ENCODE measurements at regions not wholly inside any gene's neighbourhood (a gene's known extent, or its start where the extent isn't known, plus 50 kb on each side); places are given as distances from the start of the nearest gene placed in this dataset.

DNA sequence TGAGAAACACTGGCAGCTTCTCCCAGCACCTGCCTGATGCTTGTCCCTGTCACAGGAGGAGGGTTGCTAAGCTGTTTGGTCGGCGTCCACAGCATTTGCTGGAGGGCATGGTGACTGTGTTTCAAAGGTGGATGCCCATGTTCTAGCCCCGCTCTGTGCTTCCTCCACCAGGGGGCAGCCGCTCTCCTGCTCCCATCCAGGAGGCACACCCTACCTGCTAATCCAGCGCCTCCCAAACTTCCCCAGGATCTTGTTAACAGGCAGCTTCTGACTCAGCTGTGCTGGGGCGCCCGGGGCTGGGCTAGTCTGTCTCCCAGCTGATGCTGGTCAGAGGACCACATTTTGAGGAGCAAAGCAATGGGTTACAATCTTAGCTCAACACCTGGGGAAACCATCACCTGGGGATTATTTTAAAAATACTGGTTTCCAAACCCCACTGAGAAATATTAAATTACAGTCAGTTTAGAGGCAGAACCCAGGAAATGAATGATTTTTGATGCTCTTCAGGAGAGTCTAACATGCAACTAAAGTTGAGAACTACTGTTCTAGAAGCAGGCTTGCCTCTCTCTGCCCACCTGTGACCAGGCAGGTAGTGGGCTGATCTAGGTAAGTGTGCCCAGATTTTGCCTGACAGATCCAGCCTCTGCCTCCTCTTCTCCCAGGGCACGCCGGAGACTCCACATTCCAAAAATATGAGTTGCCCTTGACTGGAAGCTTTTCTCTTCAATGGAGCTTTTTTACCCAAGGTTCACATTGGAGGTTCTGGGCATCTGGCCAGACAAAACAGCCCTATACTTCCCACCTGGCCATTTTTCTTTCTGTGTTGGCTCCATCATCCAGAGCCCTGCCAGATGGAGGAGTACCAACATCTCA is 92.7 kb upstream of the GPR26 start:
- H3K9me3 ChIP-seq (ENCODE audit: control insufficient read depth in 2 of 3, low read length in 3 of 3), result no peaks in the 10 kb centered on the region
- ATAC-seq, result peak; percentile 32
- peaks cover 0 to 3% (median 0%) of the 10 kb centered on the region in 5 donors for H3K36me3 Mint-ChIP-seq
- intact Hi-C loops (cut with micrococcal nuclease), result loop anchor here (1.0 to 2.0 kb wide), 2 partner anchors 395 to 816 kb away; no protein-coding TSS in a partner anchor
- H3K4me1 ChIP-seq (ENCODE audit: control insufficient read depth in 2 of 2, insufficient read depth in 2 of 2, low read length in 2 of 2), result no peaks in the 10 kb centered on the region
- no peak overlapping the region for H3K27ac Mint-ChIP-seq
- H3K27ac ChIP-seq (ENCODE audit: low read depth, low read length), result no peak overlapping the region
- no peak overlapping the region for H3K4me3 ChIP-seq (ENCODE audit: low read length)
- peaks cover 0 to 4% (median 0%) of the 10 kb centered on the region in 7 donors for H3K4me1 Mint-ChIP-seq
- no peaks in the 10 kb centered on the region for H3K36me3 ChIP-seq (ENCODE audit: control insufficient read depth in 2 of 3, insufficient read depth in 3 of 3, low read length in 3 of 3)
- no peaks in the 10 kb centered on the region for H3K27me3 ChIP-seq (ENCODE audit: control insufficient read depth in 2 of 2, insufficient read depth in 2 of 2, low read length in 2 of 2)
- CTCF ChIA-PET, result interaction anchor here (0.6 to 1.5 kb wide), 3 partner anchors 10 to 816 kb away, joined by 3 to 5 read pairs (median 3); no protein-coding TSS in a partner anchor
- POLR2A ChIA-PET, result no interaction called here
- peaks cover 0 to 54% (median 33%) of the 10 kb centered on the region in 5 donors for H3K27me3 Mint-ChIP-seq
- no peak overlapping the region for H3K4me3 Mint-ChIP-seq
- peak in 5 of 9 donors; percentile 8 to 31 (median 12) for DNase-seq
- H3K9me3 Mint-ChIP-seq, result no peaks in the 10 kb centered on the region

DNA sequence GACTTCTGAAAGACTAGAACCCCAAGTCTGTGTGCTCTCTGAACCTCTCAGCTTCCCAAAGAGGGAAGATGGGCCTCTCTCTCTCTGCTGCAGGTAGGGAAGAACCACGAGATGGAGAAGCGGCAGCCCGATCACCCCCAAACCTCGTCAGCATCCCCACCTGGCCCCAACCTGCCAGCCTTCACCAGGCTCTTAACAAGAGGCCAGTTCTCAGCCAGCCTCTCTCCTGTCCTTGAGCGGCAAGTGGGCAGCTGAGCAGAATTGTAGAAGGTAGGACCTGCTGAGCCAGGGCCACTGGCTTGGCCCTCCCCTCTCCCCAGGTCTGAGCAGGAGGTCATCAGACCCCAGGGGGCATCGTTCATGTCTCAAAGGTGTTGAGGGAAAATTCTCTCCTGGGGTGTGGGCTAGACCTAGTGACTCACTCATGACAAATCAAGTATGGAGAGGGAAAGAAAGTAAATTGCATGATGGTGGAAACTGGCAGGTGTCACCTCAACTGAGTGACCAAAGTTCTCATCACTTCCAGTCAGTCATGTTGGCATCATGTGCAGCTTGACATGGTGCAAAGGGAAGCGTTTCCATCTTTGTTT is 92.0 kb upstream of the GPR26 start:
- intact Hi-C loops (cut with micrococcal nuclease), result no loop called here
- ATAC-seq (no peak), DNase-seq (no peak)
- POLR2A ChIA-PET, result no interaction called here
- Mint-ChIP-seq H3K36me3 (peaks cover 0 to under 1% (median 0%) of the 10 kb centered on the region in 5 donors), H3K27me3 (peaks cover 0 to 54% (median 29%) of the 10 kb centered on the region in 5 donors), H3K4me3 (no peak overlapping the region), H3K27ac (no peak overlapping the region), H3K9me3 (no peaks in the 10 kb centered on the region), H3K4me1 (peaks cover 0 to 4% (median 0%) of the 10 kb centered on the region in 7 donors)
- no peaks in the 10 kb centered on the region for H3K4me1 ChIP-seq (ENCODE audit: control insufficient read depth in 2 of 2, insufficient read depth in 2 of 2, low read length in 2 of 2)
- no peaks in the 10 kb centered on the region for H3K36me3 ChIP-seq (ENCODE audit: control insufficient read depth in 2 of 3, insufficient read depth in 3 of 3, low read length in 3 of 3)
- H3K27me3 ChIP-seq (ENCODE audit: control insufficient read depth in 2 of 2, insufficient read depth in 2 of 2, low read length in 2 of 2), result no peaks in the 10 kb centered on the region
- H3K4me3 ChIP-seq (ENCODE audit: low read length), result no peak overlapping the region
- no peaks in the 10 kb centered on the region for H3K9me3 ChIP-seq (ENCODE audit: control insufficient read depth in 2 of 3, low read length in 3 of 3)
- CTCF ChIA-PET, result interaction anchor here (1.1 kb wide), 1 partner anchor 815 kb away, joined by 3 read pairs; no protein-coding TSS in a partner anchor
- no peak overlapping the region for H3K27ac ChIP-seq (ENCODE audit: low read depth, low read length)

- CTCF ChIA-PET, result no interaction called here
These were observed 91.0 kb upstream of the GPR26 start for GRCh38 chr10:123575105-123575504.

DNA sequence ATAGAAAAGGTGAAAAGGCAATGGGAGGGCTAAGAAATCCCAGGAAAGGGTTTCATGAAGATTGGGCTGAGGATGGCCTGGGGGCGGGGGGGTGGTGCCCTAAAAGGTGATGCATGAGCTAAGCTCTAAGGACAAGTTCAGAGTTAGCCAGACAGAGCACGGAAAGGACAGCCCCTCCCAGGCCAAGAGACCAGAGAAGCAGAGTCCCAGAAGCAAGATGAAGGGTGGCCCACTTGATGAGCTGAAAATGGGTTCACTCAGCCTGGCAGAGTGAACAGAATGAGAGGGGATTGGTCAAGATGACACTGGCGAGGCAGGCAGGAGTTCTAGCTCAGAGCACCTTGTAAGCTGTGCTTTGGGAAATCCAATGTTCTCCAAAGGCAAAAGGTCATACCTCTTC is 89.4 kb upstream of the GPR26 start:
- ATAC-seq (no peak), DNase-seq (no peak)
- H3K36me3 Mint-ChIP-seq, result no peaks in the 10 kb centered on the region
- no peaks in the 10 kb centered on the region for H3K36me3 ChIP-seq (ENCODE audit: control insufficient read depth in 2 of 3, insufficient read depth in 3 of 3, low read length in 3 of 3)
- no peak overlapping the region for H3K27ac Mint-ChIP-seq
- no peak overlapping the region for H3K4me3 ChIP-seq (ENCODE audit: low read length)
- H3K4me1 ChIP-seq (ENCODE audit: control insufficient read depth in 2 of 2, insufficient read depth in 2 of 2, low read length in 2 of 2), result no peaks in the 10 kb centered on the region
- no peaks in the 10 kb centered on the region for H3K9me3 Mint-ChIP-seq
- H3K4me1 Mint-ChIP-seq, result peaks cover 0 to 4% (median 0%) of the 10 kb centered on the region in 7 donors
- no peak overlapping the region for H3K27ac ChIP-seq (ENCODE audit: low read depth, low read length)
- H3K4me3 Mint-ChIP-seq, result no peak overlapping the region
- no peaks in the 10 kb centered on the region for H3K9me3 ChIP-seq (ENCODE audit: control insufficient read depth in 2 of 3, low read length in 3 of 3)
- CTCF ChIA-PET, result no interaction called here
- H3K27me3 ChIP-seq (ENCODE audit: control insufficient read depth in 2 of 2, insufficient read depth in 2 of 2, low read length in 2 of 2), result no peaks in the 10 kb centered on the region
- H3K27me3 Mint-ChIP-seq, result peaks cover 0 to 65% (median 44%) of the 10 kb centered on the region in 5 donors
- intact Hi-C loops (cut with micrococcal nuclease), result no loop called here
- POLR2A ChIA-PET, result no interaction called here

More at GRCh38 chr10:123575105-123575504, 91.0 kb upstream of the GPR26 start:
- Histone ChIP-seq H3K4me3 (ENCODE audit: low read length) (no peak overlapping the region), H3K27ac (ENCODE audit: low read depth, low read length) (no peak overlapping the region), H3K9me3 (ENCODE audit: control insufficient read depth in 2 of 3, low read length in 3 of 3) (no peaks in the 10 kb centered on the region), H3K27me3 (ENCODE audit: control insufficient read depth in 2 of 2, insufficient read depth in 2 of 2, low read length in 2 of 2) (no peaks in the 10 kb centered on the region), H3K36me3 (ENCODE audit: control insufficient read depth in 2 of 3, insufficient read depth in 3 of 3, low read length in 3 of 3) (no peaks in the 10 kb centered on the region), H3K4me1 (ENCODE audit: control insufficient read depth in 2 of 2, insufficient read depth in 2 of 2, low read length in 2 of 2) (no peaks in the 10 kb centered on the region)
- H3K36me3 Mint-ChIP-seq, result no peaks in the 10 kb centered on the region
- H3K27me3 Mint-ChIP-seq, result peaks cover 0 to 55% (median 33%) of the 10 kb centered on the region in 5 donors
- H3K4me3 Mint-ChIP-seq, result no peak overlapping the region
- peaks cover 0 to 4% (median 0%) of the 10 kb centered on the region in 7 donors for H3K4me1 Mint-ChIP-seq
- ATAC-seq (no peak), DNase-seq (no peak)
- H3K9me3 Mint-ChIP-seq, result no peaks in the 10 kb centered on the region
- POLR2A ChIA-PET, result no interaction called here
- no peak overlapping the region for H3K27ac Mint-ChIP-seq
- intact Hi-C loops (cut with micrococcal nuclease), result no loop called here

GRCh38 chr10:123577921-123578461 is 88.2 kb upstream of the GPR26 start:
- CTCF ChIA-PET, result no interaction called here
- H3K4me3 Mint-ChIP-seq, result no peak overlapping the region
- H3K27ac Mint-ChIP-seq, result no peak overlapping the region

GRCh38 chr10:123578721-123579120 is 87.4 kb upstream of the GPR26 start:
- no peaks in the 10 kb centered on the region for H3K36me3 Mint-ChIP-seq
- no peak for DNase-seq
- ChIA-PET CTCF (no interaction called here), POLR2A (no interaction called here)
- Histone ChIP-seq H3K9me3 (ENCODE audit: control insufficient read depth in 2 of 3, low read length in 3 of 3) (no peaks in the 10 kb centered on the region), H3K27me3 (ENCODE audit: control insufficient read depth in 2 of 2, insufficient read depth in 2 of 2, low read length in 2 of 2) (peaks cover 0 to under 1% of the 10 kb centered on the region in 2 donors), H3K4me1 (ENCODE audit: control insufficient read depth in 2 of 2, insufficient read depth in 2 of 2, low read length in 2 of 2) (no peaks in the 10 kb centered on the region), H3K36me3 (ENCODE audit: control insufficient read depth in 2 of 3, insufficient read depth in 3 of 3, low read length in 3 of 3) (no peaks in the 10 kb centered on the region), H3K27ac (ENCODE audit: low read depth, low read length) (no peak overlapping the region), H3K4me3 (ENCODE audit: low read length) (no peak overlapping the region)
- no peak overlapping the region for H3K4me3 Mint-ChIP-seq
- no peaks in the 10 kb centered on the region for H3K4me1 Mint-ChIP-seq
- H3K27me3 Mint-ChIP-seq, result peaks cover 14 to 70% (median 52%) of the 10 kb centered on the region in 5 donors
- H3K27ac Mint-ChIP-seq, result no peak overlapping the region
- ATAC-seq, result no peak
- intact Hi-C loops (cut with micrococcal nuclease), result no loop called here
- H3K9me3 Mint-ChIP-seq, result no peaks in the 10 kb centered on the region

More at GRCh38 chr10:123577921-123578461, 88.2 kb upstream of the GPR26 start:
- ATAC-seq, result no peak
- H3K9me3 ChIP-seq (ENCODE audit: control insufficient read depth in 2 of 3, low read length in 3 of 3), result no peaks in the 10 kb centered on the region
- no peaks in the 10 kb centered on the region for H3K27me3 ChIP-seq (ENCODE audit: control insufficient read depth in 2 of 2, insufficient read depth in 2 of 2, low read length in 2 of 2)
- no peaks in the 10 kb centered on the region for H3K36me3 Mint-ChIP-seq
- no peaks in the 10 kb centered on the region for H3K4me1 Mint-ChIP-seq
- H3K4me3 ChIP-seq (ENCODE audit: low read length), result no peak overlapping the region
- no peak overlapping the region for H3K27ac ChIP-seq (ENCODE audit: low read depth, low read length)
- no peaks in the 10 kb centered on the region for H3K4me1 ChIP-seq (ENCODE audit: control insufficient read depth in 2 of 2, insufficient read depth in 2 of 2, low read length in 2 of 2)
- no peaks in the 10 kb centered on the region for H3K36me3 ChIP-seq (ENCODE audit: control insufficient read depth in 2 of 3, insufficient read depth in 3 of 3, low read length in 3 of 3)
- H3K27me3 Mint-ChIP-seq, result peaks cover 7 to 70% (median 45%) of the 10 kb centered on the region in 5 donors
- no peaks in the 10 kb centered on the region for H3K9me3 Mint-ChIP-seq
- intact Hi-C loops (cut with micrococcal nuclease), result no loop called here
- POLR2A ChIA-PET, result no interaction called here
- DNase-seq, result no peak

All from naive thymus-derived CD4-positive, alpha-beta T cell (primary cell).